ENCODE measurements at regions not wholly inside any gene's neighbourhood (a gene's known extent, or its start where the extent isn't known, plus 50 kb on each side); places are given as distances from the start of the nearest gene placed in this dataset.

GRCh38 chr1:112110031-112110430 lies 120.6 kb upstream of the KCND3 start:
- TF ChIP-seq CTCF (IDR thresholded peaks at IDR 0.05) (no peak), EZH2 (IDR thresholded peaks at IDR 0.05; ENCODE audit: borderline replicate concordance, insufficient read depth, low read depth, low read length, poor library complexity, severe bottlenecking) (no peak)
